Heart right ventricle (tissue), 16 donors: ENCODE measurements at regions not wholly inside any gene's neighbourhood (a gene's known extent, or its start where the extent isn't known, plus 50 kb on each side); places are given as distances from the start of the nearest gene placed in this dataset.

ENCODE experiments used
- ATAC-seq, 8 donors: fragments of 200-7000 bp; cut with Tn5 transposase; one replicate each; pipeline ENCODE4 v1.9.1; 2020; ENCODE audit warnings: mild to moderate bottlenecking in 8 of 8, moderate library complexity in 8 of 8, moderate number of reproducible peaks in 1 of 8
- DNase-seq, 2 donors: peaks; one replicate each; pipeline ENCODE4 v3.0.0-alpha.2; 2020
- H3K27ac ChIP-seq, 10 donors: fragments of 200-600 bp; sonication (generic) in 2 of 10; one replicate each; pipeline versions ENCODE4 v1.5.0 to v1.8.0; 2020 to 2022; ENCODE audit warnings: mild to moderate bottlenecking in 3 of 10
- H3K27me3 ChIP-seq, 7 donors: fragments of 200-600 bp; one replicate each; pipeline ENCODE4 v1.8.0; 2021 to 2022; ENCODE audit warnings: mild to moderate bottlenecking in 2 of 7
- H3K36me3 ChIP-seq, 9 donors: fragments of 200-600 bp; sonication (generic) in 1 of 9; one replicate each; pipeline versions ENCODE4 v1.5.0 to v1.8.0; 2020 to 2022; ENCODE audit warnings: mild to moderate bottlenecking in 2 of 9
- H3K4me1 ChIP-seq, 9 donors: fragments of 200-600 bp; sonication (generic) in 1 of 9; one replicate each; pipeline versions ENCODE4 v1.5.0 to v1.8.0; 2020 to 2022; ENCODE audit warnings: mild to moderate bottlenecking in 4 of 9
- H3K4me3 ChIP-seq, 10 donors: fragments of 200-600 bp; sonication (generic) in 2 of 10; one replicate each; pipeline versions ENCODE4 v1.5.0 to v1.8.0; 2020 to 2022; ENCODE audit warnings: mild to moderate bottlenecking in 7 of 10, moderate library complexity in 2 of 10
- H3K9me3 ChIP-seq, 11 donors: fragments of 200-600 bp in 10 of 11; sonication (generic) in 2 of 11; one replicate each; pipeline versions ENCODE4 v1.5.0 to v1.8.0; 2013 to 2022; ENCODE audit warnings: mild to moderate bottlenecking in 2 of 11, control low read depth in 1 of 11, moderate library complexity in 1 of 11
- WGBS, 2 donors: extraction: QIAGEN DNeasy Blood & Tissue Kit; methylation state at CpG; one replicate each; pipeline ENCODE4 v1.1.7; 2013; ENCODE audit warnings: inconsistent platforms in 1 of 2; 5-methylcytosine and 5-hydroxymethylcytosine counted together
- intact Hi-C, 10 donors: fragments of 100-400 bp; cut with DNase I; formaldehyde crosslinking; loops; one replicate each; pipeline versions ENCODE4 v1.11.1 to v1.14.2; 2022
- TF ChIP-seq, protein P1 (sequence below), 9 donors: fragments of 200-600 bp; sonication (generic) in 2 of 9; IDR thresholded peaks; one replicate each; pipeline versions ENCODE4 v1.5.0 to v1.8.0; 2021 to 2022; ENCODE audit warnings: antibody characterized with exemption in 9 of 9, mild to moderate bottlenecking in 5 of 9, moderate library complexity in 1 of 9
- donor health status: Arrhythmogenic right ventricular cardiomyopathy.
- donor health status: ischemic (EF 13 %, LVEDD 7.1; RV severe dilation, severe dysfunction).
- donor health status: healthy with polysubstance abuse.
- donor health status: DM: no; HTN: yes; CAD: no.
- donor health status: DM: no; HTN: no; CAD: no.
- donor health status: ischemic (EF 25% LVEDD 6.9; RV normal size, moderate dysfunction).
- donor health status: ischemic (EF 25% LVEDD 5.7; RV mildly dilated, moderate dysfunction).
- donor health status: healthy.
- donor health status: DM: yes; HTN: yes; CAD: no.
- donor health status: Ischemic cardiomyopathy.
- donor health status: ischemic (EF 35%, LVEDD 5.7; RV mildly dilated, moderate dysfunction).
- donor health status: nonischemic (EF 11% LVEDD 7.7; RV severe dilation, severe dysfunction).
- donor health status: DM: yes; HTN: yes; CAD: no.
- donor health status: PGD.
- donor health status: ischemic (EF 29% LVEDD 5.4; RV normal size, mild dysfunction).
- donor health status: nonischemic (EF 23%, LVEDD 6.1; RV moderate dilation, normal function).

DNA sequence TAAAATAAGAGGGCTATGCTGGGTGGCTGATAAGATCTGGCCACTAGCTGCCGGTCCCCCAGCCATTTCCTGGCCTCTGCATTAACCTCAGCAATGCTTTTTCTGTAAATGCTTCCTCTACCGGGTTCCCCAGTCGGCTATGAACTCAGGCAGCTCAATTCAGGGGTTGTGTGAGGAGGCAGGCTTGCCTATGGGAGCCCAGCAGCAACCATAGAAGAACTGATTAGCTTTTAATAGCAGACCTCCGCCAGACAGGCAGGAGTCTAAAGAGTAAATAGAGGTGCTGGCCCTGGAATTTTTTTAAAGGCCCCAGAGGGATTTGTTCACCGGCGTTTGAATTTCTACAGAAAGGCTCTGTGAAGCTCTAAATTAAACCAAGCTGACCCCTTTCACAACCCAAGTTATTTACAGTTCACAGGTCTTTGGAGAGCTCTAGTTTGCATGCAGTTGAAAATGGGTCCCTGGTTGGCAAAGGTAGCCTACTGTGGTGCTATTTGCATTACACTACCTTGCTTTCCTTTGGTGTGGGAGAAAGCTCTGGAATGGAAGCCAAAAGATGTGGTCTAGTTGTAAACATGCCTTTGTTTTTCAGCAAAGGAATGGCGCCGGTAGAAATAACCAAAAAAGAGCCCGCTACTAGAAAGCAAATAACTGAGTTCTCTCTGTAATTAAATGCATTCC lies 289.7 kb upstream of the SEMA6A start:
- intact Hi-C loops: no loop called here
- DNase-seq (no peak), ATAC-seq (peak in 4 of 8 donors; percentile 35 to 67 (median 48))
- TF ChIP-seq, protein P1, sequence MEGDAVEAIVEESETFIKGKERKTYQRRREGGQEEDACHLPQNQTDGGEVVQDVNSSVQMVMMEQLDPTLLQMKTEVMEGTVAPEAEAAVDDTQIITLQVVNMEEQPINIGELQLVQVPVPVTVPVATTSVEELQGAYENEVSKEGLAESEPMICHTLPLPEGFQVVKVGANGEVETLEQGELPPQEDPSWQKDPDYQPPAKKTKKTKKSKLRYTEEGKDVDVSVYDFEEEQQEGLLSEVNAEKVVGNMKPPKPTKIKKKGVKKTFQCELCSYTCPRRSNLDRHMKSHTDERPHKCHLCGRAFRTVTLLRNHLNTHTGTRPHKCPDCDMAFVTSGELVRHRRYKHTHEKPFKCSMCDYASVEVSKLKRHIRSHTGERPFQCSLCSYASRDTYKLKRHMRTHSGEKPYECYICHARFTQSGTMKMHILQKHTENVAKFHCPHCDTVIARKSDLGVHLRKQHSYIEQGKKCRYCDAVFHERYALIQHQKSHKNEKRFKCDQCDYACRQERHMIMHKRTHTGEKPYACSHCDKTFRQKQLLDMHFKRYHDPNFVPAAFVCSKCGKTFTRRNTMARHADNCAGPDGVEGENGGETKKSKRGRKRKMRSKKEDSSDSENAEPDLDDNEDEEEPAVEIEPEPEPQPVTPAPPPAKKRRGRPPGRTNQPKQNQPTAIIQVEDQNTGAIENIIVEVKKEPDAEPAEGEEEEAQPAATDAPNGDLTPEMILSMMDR (IDR thresholded peaks at IDR 0.05): no peak
- no peaks in the 10 kb centered on the region for H3K36me3 ChIP-seq
- H3K4me3 ChIP-seq: no peak overlapping the region
- peak overlapping the region in 2 of 10 donors; percentile 21 to 34 for H3K27ac ChIP-seq
- WGBS, 2 donors: 40 to 46% methylated on average over 9 of the region's 9 CpGs
- peaks cover 0 to 18% (median 0%) of the 10 kb centered on the region in 9 donors for H3K4me1 ChIP-seq
- H3K9me3 ChIP-seq: peaks cover 0 to 3% (median 0%) of the 10 kb centered on the region in 11 donors
- no peaks in the 10 kb centered on the region for H3K27me3 ChIP-seq

DNA sequence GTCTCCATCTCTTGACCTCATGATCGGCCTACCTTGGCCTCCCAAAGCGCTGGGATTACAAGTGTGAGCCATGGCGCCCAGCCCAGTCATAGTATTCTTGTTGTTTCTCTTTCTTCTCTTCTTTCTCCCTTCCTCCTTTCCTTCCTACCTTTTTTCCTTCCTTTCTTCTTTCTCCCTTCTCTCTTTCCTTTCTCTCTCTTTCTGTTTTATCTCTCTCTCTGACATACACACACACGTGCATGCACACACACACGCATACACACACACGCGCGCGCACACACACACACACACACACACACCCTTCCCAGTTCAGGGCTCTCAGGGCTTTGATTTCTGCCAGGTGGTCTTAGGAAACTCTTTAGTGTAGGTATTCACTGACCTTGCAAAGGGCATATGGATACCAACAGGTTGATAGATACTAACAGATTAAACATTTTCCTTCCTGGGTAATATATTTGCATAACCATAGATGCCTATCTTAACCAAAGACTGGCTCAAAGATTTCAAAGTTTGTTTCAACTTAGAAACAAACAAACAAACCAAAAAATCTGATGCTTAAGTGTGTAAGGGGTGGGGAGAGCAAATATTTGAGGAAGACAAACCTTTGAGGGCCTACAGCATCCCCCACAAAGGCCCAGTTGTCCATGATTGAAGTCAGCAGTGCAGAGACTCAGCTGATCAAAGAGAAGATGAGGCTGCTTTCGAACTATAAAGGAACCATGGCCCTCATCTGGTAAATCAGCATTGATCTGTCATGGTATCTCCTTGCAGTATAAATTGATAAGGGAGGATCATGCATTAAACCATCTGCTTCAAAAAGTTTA lies 288.2 kb upstream of the SEMA6A start:
- WGBS, 2 donors: 69 to 75% methylated on average over 10 of the region's 10 CpGs
- no peaks in the 10 kb centered on the region for H3K36me3 ChIP-seq
- no peak overlapping the region for H3K27ac ChIP-seq
- H3K27me3 ChIP-seq: no peaks in the 10 kb centered on the region
- H3K4me3 ChIP-seq: no peak overlapping the region
- intact Hi-C loops: no loop called here
- TF ChIP-seq, protein P1 (IDR thresholded peaks at IDR 0.05): no peak
- DNase-seq (no peak), ATAC-seq (no peak)
- no peaks in the 10 kb centered on the region for H3K9me3 ChIP-seq
- H3K4me1 ChIP-seq: peaks cover 0 to 18% (median 0%) of the 10 kb centered on the region in 9 donors

DNA sequence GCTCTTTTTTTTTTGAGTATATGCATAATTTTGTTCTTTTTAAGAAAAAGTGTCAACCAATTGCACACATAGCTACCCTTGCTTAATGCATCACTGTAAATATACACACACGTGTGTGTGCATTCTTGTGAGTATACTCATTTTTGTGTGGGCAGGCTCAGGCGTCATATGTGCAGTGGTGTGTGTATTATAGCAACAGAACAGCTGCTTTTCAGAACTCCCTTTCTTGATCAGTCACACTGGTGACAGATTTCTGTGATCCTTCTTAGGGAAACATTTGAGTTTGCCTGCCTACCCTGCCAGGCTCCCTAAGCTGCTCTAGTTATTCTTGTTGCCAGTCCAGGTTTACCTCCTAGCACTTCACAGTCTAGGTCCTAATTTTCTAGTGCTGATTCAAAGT lies 287.0 kb upstream of the SEMA6A start:
- TF ChIP-seq, protein P1 (IDR thresholded peaks at IDR 0.05): no peak
- no peak for ATAC-seq
- Histone ChIP-seq H3K27ac (no peak overlapping the region), H3K4me3 (no peak overlapping the region), H3K9me3 (no peaks in the 10 kb centered on the region), H3K27me3 (no peaks in the 10 kb centered on the region), H3K36me3 (no peaks in the 10 kb centered on the region), H3K4me1 (peaks cover 0 to 18% (median 0%) of the 10 kb centered on the region in 9 donors)
- intact Hi-C loops: no loop called here
- DNase-seq: no peak
- WGBS, 2 donors: 88 to 90% methylated on average over 2 of the region's 2 CpGs

DNA sequence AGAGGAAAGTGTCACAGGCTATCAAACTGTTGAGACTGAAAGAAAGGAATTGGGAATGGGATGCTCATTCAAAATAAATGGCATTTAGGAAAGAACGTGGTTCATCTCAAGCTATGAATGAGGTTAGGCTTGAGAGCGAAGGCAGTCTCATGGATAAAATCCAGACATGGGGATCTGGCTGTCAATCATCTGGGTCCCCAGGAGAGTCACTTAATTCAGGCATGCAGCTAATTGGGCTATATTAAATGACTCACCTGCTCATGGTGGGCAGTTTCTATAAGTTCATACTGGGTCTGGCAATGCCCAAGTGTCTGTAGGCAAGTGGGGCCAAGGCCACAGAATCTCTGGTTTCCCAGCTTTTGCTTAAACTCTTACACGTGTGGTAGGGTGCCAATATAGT lies 286.5 kb upstream of the SEMA6A start:
- Histone ChIP-seq H3K36me3 (no peaks in the 10 kb centered on the region), H3K9me3 (no peaks in the 10 kb centered on the region), H3K27me3 (no peaks in the 10 kb centered on the region), H3K27ac (no peak overlapping the region), H3K4me3 (no peak overlapping the region), H3K4me1 (peaks cover 0 to 18% (median 0%) of the 10 kb centered on the region in 9 donors)
- ATAC-seq (no peak), DNase-seq (no peak)
- WGBS, 2 donors: 95% methylated on average over 3 of the region's 3 CpGs
- intact Hi-C loops: no loop called here
- TF ChIP-seq, protein P1 (IDR thresholded peaks at IDR 0.05): no peak
